Stimulated activated CD4-positive, alpha-beta T cell treated with anti-CD3 and anti-CD28 coated beads, Interleukin-12 subunit alpha, Interleukin-12 subunit beta, amount 100 ng/mL, for 4 hours (primary cell): ENCODE measurements at regions not wholly inside any gene's neighbourhood (a gene's known extent, or its start where the extent isn't known, plus 50 kb on each side); places are given as distances from the start of the nearest gene placed in this dataset.

Experiments used
- DNase-seq: peaks from one replicate; pipeline ENCODE4 v3.0.0-alpha.2; 2020

- DNase-seq = no peak
Observed at GRCh38 chr17:5635949-5636348, 51.6 kb upstream of the NLRP1 start.

- no peak for DNase-seq
Observed at GRCh38 chr17:5638596-5638995, 54.3 kb upstream of the NLRP1 start.

GRCh38 chr17:5640726-5641125, 56.4 kb upstream of the NLRP1 start:
- no peak for DNase-seq

GRCh38 chr17:5642752-5643151, 58.4 kb upstream of the NLRP1 start:
- DNase-seq = no peak

- no peak for DNase-seq
Observed at GRCh38 chr17:5644065-5644464, 59.8 kb upstream of the NLRP1 start.

- no peak for DNase-seq
Observed at GRCh38 chr17:5651348-5651747, 67.0 kb upstream of the NLRP1 start.

GRCh38 chr17:5661491-5662125, 77.3 kb upstream of the NLRP1 start:
- DNase-seq = no peak

- no peak for DNase-seq
Observed at GRCh38 chr17:5662409-5663085, 78.2 kb upstream of the NLRP1 start.

- no peak for DNase-seq
Observed at GRCh38 chr17:5665164-5665563, 80.9 kb upstream of the NLRP1 start.

- DNase-seq = no peak
Observed at GRCh38 chr17:5667871-5668270, 83.6 kb upstream of the NLRP1 start.

- DNase-seq = no peak
Observed at GRCh38 chr17:5668557-5669138, 84.3 kb upstream of the NLRP1 start.

- no peak for DNase-seq
Observed at GRCh38 chr17:5669191-5669590, 84.9 kb upstream of the NLRP1 start.

- no peak for DNase-seq
Observed at GRCh38 chr17:5672141-5672540, 87.8 kb upstream of the NLRP1 start.

GRCh38 chr17:5672815-5673430, 88.6 kb upstream of the NLRP1 start:
- no peak for DNase-seq

- no peak for DNase-seq
Observed at GRCh38 chr17:5675625-5676421, 91.5 kb upstream of the NLRP1 start.

GRCh38 chr17:5677620-5678019, 93.3 kb upstream of the NLRP1 start:
- DNase-seq = no peak

- DNase-seq = no peak
Observed at GRCh38 chr17:5678171-5678570, 93.9 kb upstream of the NLRP1 start.

- DNase-seq = no peak
Observed at GRCh38 chr17:5680766-5681165, 96.5 kb upstream of the NLRP1 start.

- DNase-seq = no peak
Observed at GRCh38 chr17:5683241-5683640, 98.9 kb upstream of the NLRP1 start.

- no peak for DNase-seq
Observed at GRCh38 chr17:5686074-5686635, 101.8 kb upstream of the NLRP1 start.

- no peak for DNase-seq
Observed at GRCh38 chr17:5687646-5688045, 103.3 kb upstream of the NLRP1 start.

- no peak for DNase-seq
Observed at GRCh38 chr17:5693821-5694220, 109.5 kb upstream of the NLRP1 start.

GRCh38 chr17:5694551-5694950, 110.2 kb upstream of the NLRP1 start:
- no peak for DNase-seq
